Testis (tissue), 2 donors: ENCODE measurements at regions not wholly inside any gene's neighbourhood (a gene's known extent, or its start where the extent isn't known, plus 50 kb on each side); places are given as distances from the start of the nearest gene placed in this dataset.
"Not testable (repeated sequence)": the region's sequence is repeated elsewhere in the genome, so short reads cannot be mapped to it uniquely, and the experiment has no call there.

Experiments used
- DNase-seq: peaks from one replicate; pipeline ENCODE4 v3.0.0-alpha.2; 2019
- H3K27ac ChIP-seq, 2 donors: fragments of 200-600 bp; sonication (generic); one replicate each; pipeline ENCODE4 v1.5.1; 2019
- H3K27me3 ChIP-seq: fragments of 200-600 bp; sonication (generic); one replicate; pipeline ENCODE4 v1.5.1; 2019
- H3K36me3 ChIP-seq: fragments of 200-600 bp; sonication (generic); one replicate; pipeline ENCODE4 v1.5.1; 2017; ENCODE audit warnings: low read depth; ENCODE audit errors: missing control alignments
- H3K4me1 ChIP-seq: fragments of 200-600 bp; sonication (generic); one replicate; pipeline ENCODE4 v1.5.1; 2019
- H3K4me3 ChIP-seq, 2 donors: fragments of 200-600 bp; sonication (generic); one replicate each; pipeline ENCODE4 v1.5.1; 2017 to 2019
- H3K9me3 ChIP-seq: fragments of 200-600 bp; sonication (generic); one replicate; pipeline ENCODE4 v1.5.1; 2017
- POLR2A ChIP-seq: fragments of 450-650 bp; IDR thresholded peaks from one replicate; pipeline ENCODE4 v1.6.1; 2017; ENCODE audit warnings: antibody characterized with exemption, mild to moderate bottlenecking, moderate library complexity
- WGBS, 2 donors: methylation state at CpG; one replicate each; pipeline ENCODE4 v1.1.5; 2018; 5-methylcytosine and 5-hydroxymethylcytosine counted together
- intact Hi-C: fragments of 100-400 bp; cut with DNase I; formaldehyde crosslinking; loops from one replicate; pipeline ENCODE4 v1.15.1; 2023; ENCODE audit warnings: low total_unique reads
- TF ChIP-seq, protein P1 (sequence below), 3 experiments: fragments of 450-650 bp in 2 of 3; fragments of 200-600 bp in 1 of 3; sonication (generic) in 1 of 3; IDR thresholded peaks; one replicate each; pipeline ENCODE4 v1.5.1; 2016 to 2019; ENCODE audit warnings: antibody characterized with exemption in 3 of 3, mild to moderate bottlenecking in 2 of 3, moderate library complexity in 1 of 3

DNA sequence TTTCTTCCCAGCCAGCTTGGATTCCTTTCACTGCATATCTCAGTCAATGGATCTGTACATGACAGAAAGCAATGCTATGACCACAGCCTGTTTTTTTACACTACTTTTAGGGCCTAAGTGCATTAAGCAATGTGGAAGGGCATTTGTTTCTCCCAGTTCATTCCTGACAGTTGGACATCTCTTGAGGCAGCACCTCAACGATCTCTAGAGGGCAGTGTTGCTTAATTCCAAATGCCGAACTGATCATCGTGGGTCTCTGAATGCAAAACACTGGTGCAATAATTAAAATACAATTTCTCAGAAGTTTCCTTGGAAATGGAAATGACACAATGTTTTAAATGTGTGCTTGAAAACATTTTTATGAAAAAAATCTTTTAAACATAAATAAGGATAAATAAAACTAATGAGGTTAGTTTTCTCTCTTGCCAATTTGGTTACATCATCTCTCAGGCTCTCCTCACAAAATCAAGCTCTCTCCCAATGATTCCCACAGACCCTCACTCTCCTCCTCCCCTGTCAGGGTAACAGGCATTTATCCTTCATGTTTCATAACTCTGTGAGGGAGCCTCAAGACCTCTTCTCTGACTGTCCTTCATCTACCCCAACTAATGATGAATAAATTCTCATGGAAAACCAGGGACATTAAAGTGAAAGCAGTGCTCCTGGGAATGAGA lies 192.4 kb upstream of the SLC16A7 start:
- H3K27ac ChIP-seq = no peak overlapping the region
- TF ChIP-seq POLR2A = no peak
- TF ChIP-seq, protein P1, sequence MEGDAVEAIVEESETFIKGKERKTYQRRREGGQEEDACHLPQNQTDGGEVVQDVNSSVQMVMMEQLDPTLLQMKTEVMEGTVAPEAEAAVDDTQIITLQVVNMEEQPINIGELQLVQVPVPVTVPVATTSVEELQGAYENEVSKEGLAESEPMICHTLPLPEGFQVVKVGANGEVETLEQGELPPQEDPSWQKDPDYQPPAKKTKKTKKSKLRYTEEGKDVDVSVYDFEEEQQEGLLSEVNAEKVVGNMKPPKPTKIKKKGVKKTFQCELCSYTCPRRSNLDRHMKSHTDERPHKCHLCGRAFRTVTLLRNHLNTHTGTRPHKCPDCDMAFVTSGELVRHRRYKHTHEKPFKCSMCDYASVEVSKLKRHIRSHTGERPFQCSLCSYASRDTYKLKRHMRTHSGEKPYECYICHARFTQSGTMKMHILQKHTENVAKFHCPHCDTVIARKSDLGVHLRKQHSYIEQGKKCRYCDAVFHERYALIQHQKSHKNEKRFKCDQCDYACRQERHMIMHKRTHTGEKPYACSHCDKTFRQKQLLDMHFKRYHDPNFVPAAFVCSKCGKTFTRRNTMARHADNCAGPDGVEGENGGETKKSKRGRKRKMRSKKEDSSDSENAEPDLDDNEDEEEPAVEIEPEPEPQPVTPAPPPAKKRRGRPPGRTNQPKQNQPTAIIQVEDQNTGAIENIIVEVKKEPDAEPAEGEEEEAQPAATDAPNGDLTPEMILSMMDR (IDR thresholded peaks at IDR 0.05) = peak; percentile 42 to 71 (median 51)
- peak; percentile 69 for DNase-seq
- H3K4me1 ChIP-seq = no peaks in the 10 kb centered on the region
- H3K9me3 ChIP-seq = no peaks in the 10 kb centered on the region
- WGBS, 2 donors = 0% methylated on average over 3 of the region's 3 CpGs
- H3K36me3 ChIP-seq = no peaks in the 10 kb centered on the region
- intact Hi-C loops = no loop called here
- H3K4me3 ChIP-seq = no peak overlapping the region
- no peaks in the 10 kb centered on the region for H3K27me3 ChIP-seq

GRCh38 chr12:59401862-59402261 lies 194.0 kb upstream of the SLC16A7 start:
- no peaks in the 10 kb centered on the region for H3K9me3 ChIP-seq
- WGBS, 2 donors = 94 to 97% methylated on average over 2 of the region's 2 CpGs
- H3K4me1 ChIP-seq = no peaks in the 10 kb centered on the region
- no peak for DNase-seq
- H3K27me3 ChIP-seq = no peaks in the 10 kb centered on the region
- H3K4me3 ChIP-seq = no peak overlapping the region
- intact Hi-C loops = no loop called here
- no peak overlapping the region for H3K27ac ChIP-seq
- H3K36me3 ChIP-seq = no peaks in the 10 kb centered on the region
- TF ChIP-seq, protein P1 (IDR thresholded peaks at IDR 0.05) = no peak
- TF ChIP-seq POLR2A = no peak

- Histone ChIP-seq H3K27ac (no peak overlapping the region), H3K36me3 (no peaks in the 10 kb centered on the region), H3K9me3 (no peaks in the 10 kb centered on the region), H3K4me3 (no peak overlapping the region), H3K4me1 (no peaks in the 10 kb centered on the region), H3K27me3 (no peaks in the 10 kb centered on the region)
- DNase-seq = no peak
- intact Hi-C loops = no loop called here
- 90 to 92% methylated on average over 1 of the region's 1 CpG for WGBS, 2 donors
- TF ChIP-seq, protein P1 (IDR thresholded peaks at IDR 0.05) = no peak
- TF ChIP-seq POLR2A = no peak
These were observed 197.7 kb upstream of the SLC16A7 start for GRCh38 chr12:59398164-59398563.

DNA sequence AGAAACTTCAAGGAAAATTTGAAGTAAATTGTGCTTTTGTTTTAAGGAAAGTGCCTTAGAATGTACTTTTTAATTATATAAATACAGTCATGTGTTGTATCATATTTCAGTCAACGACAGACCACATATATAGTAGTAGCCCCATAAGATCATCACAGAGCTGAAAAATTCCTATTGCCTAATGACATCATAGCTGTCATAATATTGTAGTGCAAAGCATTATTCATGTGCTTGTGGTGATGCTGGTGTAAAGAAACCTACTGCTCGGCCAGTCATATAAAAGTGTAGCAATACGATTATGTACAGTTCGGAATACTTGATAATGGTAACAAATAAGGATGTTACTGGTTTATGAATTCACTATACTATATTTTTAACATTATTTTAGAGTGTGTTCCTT lies 198.9 kb upstream of the SLC16A7 start:
- no peak for DNase-seq
- intact Hi-C loops = no loop called here
- Histone ChIP-seq H3K9me3 (no peaks in the 10 kb centered on the region), H3K27me3 (no peaks in the 10 kb centered on the region), H3K27ac (no peak overlapping the region), H3K4me3 (no peak overlapping the region), H3K4me1 (no peaks in the 10 kb centered on the region), H3K36me3 (no peaks in the 10 kb centered on the region)
- TF ChIP-seq POLR2A = no peak
- TF ChIP-seq, protein P1 (IDR thresholded peaks at IDR 0.05) = no peak
- 83 to 88% methylated on average over 4 of the region's 4 CpGs for WGBS, 2 donors

GRCh38 chr12:59396519-59396918 lies 199.3 kb upstream of the SLC16A7 start:
- TF ChIP-seq POLR2A = no peak
- TF ChIP-seq, protein P1 (IDR thresholded peaks at IDR 0.05) = no peak
- Histone ChIP-seq H3K9me3 (no peaks in the 10 kb centered on the region), H3K27me3 (no peaks in the 10 kb centered on the region), H3K4me1 (no peaks in the 10 kb centered on the region), H3K36me3 (no peaks in the 10 kb centered on the region), H3K27ac (no peak overlapping the region), H3K4me3 (no peak overlapping the region)
- intact Hi-C loops = no loop called here
- no peak for DNase-seq

DNA sequence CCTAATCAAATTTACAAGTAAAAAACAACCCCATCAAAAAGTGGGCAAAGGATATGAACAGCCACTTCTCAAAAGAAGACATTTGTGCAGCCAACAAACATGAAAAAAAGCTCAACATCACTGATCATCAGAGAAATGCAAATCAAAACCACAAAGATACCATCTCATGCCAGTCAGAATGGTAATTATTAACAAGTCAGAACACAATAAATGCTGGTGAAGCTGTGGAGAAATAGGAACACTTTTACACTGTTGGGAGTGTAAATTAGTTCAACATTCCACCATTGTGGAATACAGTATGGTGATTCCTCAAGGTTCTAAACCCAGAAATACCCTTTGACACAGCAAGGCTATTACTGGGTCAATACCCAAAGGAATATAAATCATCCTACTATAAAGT lies 200.5 kb upstream of the SLC16A7 start:
- DNase-seq, H3K36me3 ChIP-seq, H3K27me3 ChIP-seq, H3K27ac ChIP-seq, H3K9me3 ChIP-seq, H3K4me3 ChIP-seq, intact Hi-C loops, H3K4me1 ChIP-seq: not testable (repeated sequence)
